SHP77 (cell line): ENCODE measurements at regions not wholly inside any gene's neighbourhood (a gene's known extent, or its start where the extent isn't known, plus 50 kb on each side); places are given as distances from the start of the nearest gene placed in this dataset.
A peak's percentile ranks its signal among the peaks of the same experiment; 100 is the strongest.

Experiments
- DNase-seq, 2 experiments: peaks; one replicate each; lab custom pipeline; 2025; lab: John Stamatoyannopoulos, UW

- no peak for DNase-seq
Observed at GRCh38 chr9:120001536-120001935, 578.4 kb downstream of the CDK5RAP2 start.

GRCh38 chr9:119998614-119999013, 581.4 kb downstream of the CDK5RAP2 start:
- no peak for DNase-seq

- DNase-seq, result no peak
Observed at GRCh38 chr9:119991797-119992196, 588.2 kb downstream of the CDK5RAP2 start.

GRCh38 chr9:119986713-119987112, 593.3 kb downstream of the CDK5RAP2 start:
- peak; percentile 54 to 63 for DNase-seq

GRCh38 chr9:119986205-119986604, 593.8 kb downstream of the CDK5RAP2 start:
- DNase-seq, result peak; percentile 54 to 76

GRCh38 chr9:119974026-119974425, 604.8 kb upstream of the BRINP1 start:
- no peak for DNase-seq

- DNase-seq, result peak; percentile 32 to 58
Observed at GRCh38 chr9:119968836-119969707, 599.8 kb upstream of the BRINP1 start.

- DNase-seq, result no peak
Observed at GRCh38 chr9:119967867-119968535, 598.8 kb upstream of the BRINP1 start.

GRCh38 chr9:119963798-119964372, 594.6 kb upstream of the BRINP1 start:
- DNase-seq, result no peak

GRCh38 chr9:119963258-119963797, 594.1 kb upstream of the BRINP1 start:
- DNase-seq, result no peak

GRCh38 chr9:119961774-119962424, 592.7 kb upstream of the BRINP1 start:
- peak; percentile 9 to 11 for DNase-seq

GRCh38 chr9:119959846-119960545, 590.8 kb upstream of the BRINP1 start:
- DNase-seq, result no peak

GRCh38 chr9:119956111-119956510, 586.9 kb upstream of the BRINP1 start:
- DNase-seq, result no peak

GRCh38 chr9:119955276-119955675, 586.0 kb upstream of the BRINP1 start:
- DNase-seq, result no peak

- DNase-seq, result no peak
Observed at GRCh38 chr9:119951591-119951990, 582.4 kb upstream of the BRINP1 start.

GRCh38 chr9:119951090-119951489, 581.9 kb upstream of the BRINP1 start:
- DNase-seq, result no peak

- no peak for DNase-seq
Observed at GRCh38 chr9:119945686-119946085, 576.5 kb upstream of the BRINP1 start.

- DNase-seq, result no peak
Observed at GRCh38 chr9:119941091-119941490, 571.9 kb upstream of the BRINP1 start.

- DNase-seq, result no peak
Observed at GRCh38 chr9:119938871-119939270, 569.6 kb upstream of the BRINP1 start.

- no peak for DNase-seq
Observed at GRCh38 chr9:119934497-119934896, 565.3 kb upstream of the BRINP1 start.

GRCh38 chr9:119933191-119933590, 564.0 kb upstream of the BRINP1 start:
- no peak for DNase-seq

GRCh38 chr9:119924736-119925135, 555.5 kb upstream of the BRINP1 start:
- DNase-seq, result no peak
